Heart right ventricle (tissue), 16 donors: ENCODE measurements at regions not wholly inside any gene's neighbourhood (a gene's known extent, or its start where the extent isn't known, plus 50 kb on each side); places are given as distances from the start of the nearest gene placed in this dataset.

Experiments used
- ATAC-seq, 8 donors: fragments of 200-7000 bp; cut with Tn5 transposase; one replicate each; pipeline ENCODE4 v1.9.1; 2020; ENCODE audit warnings: mild to moderate bottlenecking in 8 of 8, moderate library complexity in 8 of 8, moderate number of reproducible peaks in 1 of 8
- DNase-seq, 2 donors: peaks; one replicate each; pipeline ENCODE4 v3.0.0-alpha.2; 2020
- H3K27ac ChIP-seq, 10 donors: fragments of 200-600 bp; sonication (generic) in 2 of 10; one replicate each; pipeline versions ENCODE4 v1.5.0 to v1.8.0; 2020 to 2022; ENCODE audit warnings: mild to moderate bottlenecking in 3 of 10
- H3K27me3 ChIP-seq, 7 donors: fragments of 200-600 bp; one replicate each; pipeline ENCODE4 v1.8.0; 2021 to 2022; ENCODE audit warnings: mild to moderate bottlenecking in 2 of 7
- H3K36me3 ChIP-seq, 9 donors: fragments of 200-600 bp; sonication (generic) in 1 of 9; one replicate each; pipeline versions ENCODE4 v1.5.0 to v1.8.0; 2020 to 2022; ENCODE audit warnings: mild to moderate bottlenecking in 2 of 9
- H3K4me1 ChIP-seq, 9 donors: fragments of 200-600 bp; sonication (generic) in 1 of 9; one replicate each; pipeline versions ENCODE4 v1.5.0 to v1.8.0; 2020 to 2022; ENCODE audit warnings: mild to moderate bottlenecking in 4 of 9
- H3K4me3 ChIP-seq, 10 donors: fragments of 200-600 bp; sonication (generic) in 2 of 10; one replicate each; pipeline versions ENCODE4 v1.5.0 to v1.8.0; 2020 to 2022; ENCODE audit warnings: mild to moderate bottlenecking in 7 of 10, moderate library complexity in 2 of 10
- H3K9me3 ChIP-seq, 11 donors: fragments of 200-600 bp in 10 of 11; sonication (generic) in 2 of 11; one replicate each; pipeline versions ENCODE4 v1.5.0 to v1.8.0; 2013 to 2022; ENCODE audit warnings: mild to moderate bottlenecking in 2 of 11, control low read depth in 1 of 11, moderate library complexity in 1 of 11
- WGBS, 2 donors: extraction: QIAGEN DNeasy Blood & Tissue Kit; methylation state at CpG; one replicate each; pipeline ENCODE4 v1.1.7; 2013; ENCODE audit warnings: inconsistent platforms in 1 of 2; 5-methylcytosine and 5-hydroxymethylcytosine counted together
- intact Hi-C, 10 donors: fragments of 100-400 bp; cut with DNase I; formaldehyde crosslinking; loops; one replicate each; pipeline versions ENCODE4 v1.11.1 to v1.14.2; 2022
- TF ChIP-seq, protein P1 (sequence below), 9 donors: fragments of 200-600 bp; sonication (generic) in 2 of 9; IDR thresholded peaks; one replicate each; pipeline versions ENCODE4 v1.5.0 to v1.8.0; 2021 to 2022; ENCODE audit warnings: antibody characterized with exemption in 9 of 9, mild to moderate bottlenecking in 5 of 9, moderate library complexity in 1 of 9
- donor health status: Arrhythmogenic right ventricular cardiomyopathy.
- donor health status: ischemic (EF 13 %, LVEDD 7.1; RV severe dilation, severe dysfunction).
- donor health status: healthy with polysubstance abuse.
- donor health status: DM: no; HTN: yes; CAD: no.
- donor health status: DM: no; HTN: no; CAD: no.
- donor health status: ischemic (EF 25% LVEDD 6.9; RV normal size, moderate dysfunction).
- donor health status: ischemic (EF 25% LVEDD 5.7; RV mildly dilated, moderate dysfunction).
- donor health status: healthy.
- donor health status: DM: yes; HTN: yes; CAD: no.
- donor health status: Ischemic cardiomyopathy.
- donor health status: ischemic (EF 35%, LVEDD 5.7; RV mildly dilated, moderate dysfunction).
- donor health status: nonischemic (EF 11% LVEDD 7.7; RV severe dilation, severe dysfunction).
- donor health status: DM: yes; HTN: yes; CAD: no.
- donor health status: PGD.
- donor health status: ischemic (EF 29% LVEDD 5.4; RV normal size, mild dysfunction).
- donor health status: nonischemic (EF 23%, LVEDD 6.1; RV moderate dilation, normal function).

DNA sequence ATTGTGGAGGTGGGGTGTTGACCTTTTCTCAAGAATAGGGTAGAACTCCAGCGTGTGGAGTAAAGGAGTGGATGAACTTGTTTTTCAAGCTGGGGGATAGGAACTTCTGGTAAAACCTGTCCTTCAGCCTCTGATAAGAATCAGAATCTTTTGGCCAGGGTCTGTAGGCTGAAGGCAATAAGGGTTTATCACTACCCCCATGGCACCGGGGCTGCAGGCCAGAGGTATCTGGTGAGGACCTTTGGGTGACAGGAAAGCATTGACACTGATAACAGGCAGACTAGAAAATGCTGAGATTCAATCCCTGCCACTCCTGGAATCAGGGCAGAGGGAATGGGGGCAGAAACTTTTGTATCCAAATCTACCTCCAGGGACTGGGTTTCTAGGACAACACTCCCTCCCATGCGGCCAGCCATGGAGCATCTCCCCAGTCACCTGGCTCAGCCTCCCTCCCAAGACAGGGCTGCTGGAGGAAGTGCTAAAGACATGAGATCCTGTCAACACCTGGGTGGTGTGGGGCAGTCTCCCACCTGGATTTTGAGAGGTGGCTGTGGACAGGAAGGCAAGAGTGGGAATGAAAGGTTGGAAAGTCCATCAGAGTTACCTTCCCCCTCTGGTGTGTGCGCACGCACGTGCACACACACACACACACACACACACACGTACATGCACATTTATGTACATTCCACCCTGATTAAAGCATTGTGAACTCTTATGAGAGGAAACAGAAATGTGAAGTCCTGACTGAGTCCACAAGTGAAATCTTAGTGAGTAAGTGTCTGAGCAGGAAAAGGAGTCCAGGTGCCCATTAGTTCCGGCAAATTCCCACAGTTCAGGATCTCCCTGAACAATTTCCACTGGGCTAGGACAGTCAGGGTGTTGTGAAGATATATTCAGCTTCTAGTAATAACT, 53.1 kb upstream of the MARCHF10 start:
- no peak for DNase-seq
- H3K4me1 ChIP-seq = no peaks in the 10 kb centered on the region
- H3K27me3 ChIP-seq = peaks cover 0 to 7% (median 0%) of the 10 kb centered on the region in 7 donors
- intact Hi-C loops = loop anchor here in 1 of 10 donors (10.0 kb wide), 1 partner anchor 64 kb away; no protein-coding TSS in a partner anchor
- H3K27ac ChIP-seq = no peak overlapping the region
- H3K4me3 ChIP-seq = no peak overlapping the region
- 80% methylated on average over 8 of the region's 8 CpGs for WGBS, 2 donors
- no peaks in the 10 kb centered on the region for H3K9me3 ChIP-seq
- H3K36me3 ChIP-seq = no peaks in the 10 kb centered on the region
- TF ChIP-seq, protein P1, sequence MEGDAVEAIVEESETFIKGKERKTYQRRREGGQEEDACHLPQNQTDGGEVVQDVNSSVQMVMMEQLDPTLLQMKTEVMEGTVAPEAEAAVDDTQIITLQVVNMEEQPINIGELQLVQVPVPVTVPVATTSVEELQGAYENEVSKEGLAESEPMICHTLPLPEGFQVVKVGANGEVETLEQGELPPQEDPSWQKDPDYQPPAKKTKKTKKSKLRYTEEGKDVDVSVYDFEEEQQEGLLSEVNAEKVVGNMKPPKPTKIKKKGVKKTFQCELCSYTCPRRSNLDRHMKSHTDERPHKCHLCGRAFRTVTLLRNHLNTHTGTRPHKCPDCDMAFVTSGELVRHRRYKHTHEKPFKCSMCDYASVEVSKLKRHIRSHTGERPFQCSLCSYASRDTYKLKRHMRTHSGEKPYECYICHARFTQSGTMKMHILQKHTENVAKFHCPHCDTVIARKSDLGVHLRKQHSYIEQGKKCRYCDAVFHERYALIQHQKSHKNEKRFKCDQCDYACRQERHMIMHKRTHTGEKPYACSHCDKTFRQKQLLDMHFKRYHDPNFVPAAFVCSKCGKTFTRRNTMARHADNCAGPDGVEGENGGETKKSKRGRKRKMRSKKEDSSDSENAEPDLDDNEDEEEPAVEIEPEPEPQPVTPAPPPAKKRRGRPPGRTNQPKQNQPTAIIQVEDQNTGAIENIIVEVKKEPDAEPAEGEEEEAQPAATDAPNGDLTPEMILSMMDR (IDR thresholded peaks at IDR 0.05) = no peak
- ATAC-seq = no peak

DNA sequence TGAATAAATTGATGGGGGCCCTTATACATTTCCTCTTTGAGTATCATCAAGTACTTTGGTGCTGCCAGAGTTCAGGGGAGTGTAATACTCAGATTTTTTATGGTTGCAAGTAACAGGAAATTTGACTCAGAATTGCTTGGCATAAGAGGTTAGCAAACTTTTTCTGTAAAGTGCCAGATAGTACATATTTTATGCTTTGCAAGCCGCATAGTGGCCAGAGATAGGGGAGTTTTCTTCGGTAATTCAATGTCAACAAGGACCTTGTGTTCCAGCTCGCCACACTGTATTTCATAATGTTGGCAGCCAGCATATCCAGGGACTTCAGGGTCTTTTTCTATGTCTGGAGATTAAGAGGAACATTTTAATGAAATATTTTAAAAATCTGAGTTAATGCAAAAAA, 51.0 kb upstream of the MARCHF10 start:
- no peak overlapping the region for H3K27ac ChIP-seq
- ATAC-seq = peak in 1 of 8 donors; percentile 24

More for the DNA sequence above, 51.0 kb upstream of the MARCHF10 start:
- no peak for DNase-seq
- Histone ChIP-seq H3K4me1 (no peaks in the 10 kb centered on the region), H3K9me3 (no peaks in the 10 kb centered on the region), H3K27me3 (peaks cover 0 to 4% (median 0%) of the 10 kb centered on the region in 7 donors), H3K36me3 (no peaks in the 10 kb centered on the region), H3K4me3 (no peak overlapping the region)
- intact Hi-C loops = no loop called here
- TF ChIP-seq, protein P1 (IDR thresholded peaks at IDR 0.05) = no peak
- 80 to 85% methylated on average over 3 of the region's 3 CpGs for WGBS, 2 donors
